Renal pelvis (tissue), 1 donor: ENCODE measurements at regions not wholly inside any gene's neighbourhood (a gene's known extent, or its start where the extent isn't known, plus 50 kb on each side); places are given as distances from the start of the nearest gene placed in this dataset.
"Not testable (repeated sequence)": the region's sequence is repeated elsewhere in the genome, so short reads cannot be mapped to it uniquely, and the experiment has no call there.

ENCODE experiments used
- DNase-seq: peaks from one replicate; pipeline ENCODE4 v3.0.0-alpha.2; 2013

- no peak for DNase-seq
These were observed 244.3 kb downstream of the EMP1 start for GRCh38 chr12:13440844-13441243.

GRCh38 chr12:13437541-13437940, 241.0 kb downstream of the EMP1 start:
- no peak for DNase-seq

- DNase-seq: no peak
These were observed 240.3 kb downstream of the EMP1 start for GRCh38 chr12:13436696-13437391.

GRCh38 chr12:13436182-13436581, 239.7 kb downstream of the EMP1 start:
- DNase-seq: no peak

- DNase-seq: no peak
These were observed 238.9 kb downstream of the EMP1 start for GRCh38 chr12:13435235-13435933.

DNA sequence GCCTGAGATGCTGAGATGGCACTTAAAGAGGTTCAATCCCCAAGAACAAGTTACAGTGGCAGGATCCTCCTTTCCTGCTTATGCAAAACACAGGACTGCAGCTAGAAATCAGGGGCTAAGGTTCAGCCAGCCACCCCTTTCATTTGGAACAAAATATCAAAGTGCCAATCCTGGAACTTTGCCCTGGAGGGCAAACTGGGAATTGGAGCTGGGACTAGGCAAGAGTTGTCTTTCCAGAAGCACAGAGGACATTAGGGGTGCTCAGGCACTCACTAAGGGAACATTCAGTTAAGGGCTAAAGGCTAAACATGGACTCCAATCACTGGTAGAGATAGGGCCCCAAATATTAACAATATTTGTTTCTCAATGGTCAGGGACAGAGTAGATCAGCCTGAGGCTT, 237.2 kb downstream of the EMP1 start:
- no peak for DNase-seq

GRCh38 chr12:13431041-13431440, 234.5 kb downstream of the EMP1 start:
- DNase-seq: no peak

GRCh38 chr12:13428538-13429265, 232.2 kb downstream of the EMP1 start:
- DNase-seq: no peak

DNA sequence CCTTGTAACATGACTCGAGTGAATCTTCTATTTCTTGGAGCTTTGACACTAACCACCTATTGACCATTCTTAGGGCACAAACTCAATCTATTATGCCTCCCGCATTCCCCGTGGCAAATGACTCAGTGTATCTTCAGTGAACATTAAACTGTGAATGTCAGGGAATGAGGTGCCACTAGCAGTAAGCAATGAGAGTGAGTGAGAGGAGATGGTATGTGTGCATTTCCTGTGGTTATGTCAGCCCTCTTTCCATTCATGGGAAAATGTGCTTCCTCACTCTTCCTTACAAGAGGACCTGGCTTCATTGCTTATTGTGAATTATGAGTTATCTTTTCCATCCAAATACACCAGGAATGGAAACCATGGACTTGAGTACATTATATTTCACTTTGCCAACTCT, 229.2 kb downstream of the EMP1 start:
- no peak for DNase-seq

DNA sequence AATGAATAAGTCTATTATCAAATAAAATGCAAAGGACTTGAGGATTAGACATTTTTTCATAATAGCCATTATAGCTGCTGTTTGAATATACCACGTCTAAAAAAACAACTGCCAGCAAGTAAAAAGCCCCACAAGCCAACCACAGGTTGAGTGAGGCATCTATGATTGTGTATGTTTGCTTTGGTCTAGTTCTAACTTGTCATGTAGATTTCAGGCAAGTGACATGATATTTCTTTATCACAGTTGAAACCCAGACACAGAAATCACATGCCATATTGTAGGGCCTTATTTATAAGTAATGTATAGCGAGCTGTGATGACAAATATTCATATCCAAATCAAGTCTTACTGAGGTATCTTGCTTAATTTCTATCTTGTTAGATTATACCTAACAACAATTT, 225.8 kb downstream of the EMP1 start:
- no peak for DNase-seq

- DNase-seq: no peak
These were observed 221.0 kb downstream of the EMP1 start for GRCh38 chr12:13417516-13417915.

DNA sequence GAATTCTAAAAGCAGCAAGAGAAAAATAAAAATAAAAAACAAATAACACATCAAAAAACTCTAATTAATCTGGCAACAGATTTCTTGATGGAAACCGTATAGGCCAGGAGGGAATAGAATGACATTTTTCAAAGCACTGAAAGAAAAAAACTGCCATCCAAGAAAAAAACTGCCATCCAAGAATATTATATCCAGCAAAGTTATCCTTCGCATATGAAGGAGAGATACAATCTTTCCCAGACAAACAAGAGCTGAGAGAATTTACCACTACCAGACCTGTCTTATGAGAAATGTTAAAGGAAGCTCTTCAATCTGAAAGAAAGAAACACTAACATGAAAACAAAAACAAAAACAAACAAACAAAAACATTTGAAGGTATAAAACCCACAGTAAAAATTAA, 214.8 kb downstream of the EMP1 start:
- DNase-seq: no peak

GRCh38 chr12:13405961-13406703, 209.6 kb downstream of the EMP1 start:
- no peak for DNase-seq

GRCh38 chr12:13404631-13405473, 208.3 kb downstream of the EMP1 start:
- no peak for DNase-seq

- DNase-seq: no peak
These were observed 207.6 kb downstream of the EMP1 start for GRCh38 chr12:13404111-13404628.

GRCh38 chr12:13391375-13391774, 194.8 kb downstream of the EMP1 start:
- DNase-seq: not testable (repeated sequence)

- no peak for DNase-seq
These were observed 194.4 kb downstream of the EMP1 start for GRCh38 chr12:13390918-13391317.

GRCh38 chr12:13390381-13390861, 193.9 kb downstream of the EMP1 start:
- DNase-seq: peak; percentile 29

GRCh38 chr12:13387101-13387500, 190.6 kb downstream of the EMP1 start:
- no peak for DNase-seq

- DNase-seq: no peak
These were observed 190.0 kb downstream of the EMP1 start for GRCh38 chr12:13386323-13387039.
